ENCODE measurements at regions not wholly inside any gene's neighbourhood (a gene's known extent, or its start where the extent isn't known, plus 50 kb on each side); places are given as distances from the start of the nearest gene placed in this dataset.

GRCh38 chr9:86633945-86634344, 279.7 kb upstream of the TUT7 start:
- DNase-seq (ENCODE audit: low spot score) = no peak
- CTCF ChIA-PET = interaction anchor here (0.6 kb wide), 1 partner anchor 146 kb away, joined by 3 read pairs; no protein-coding TSS in a partner anchor
- POLR2A ChIA-PET (ENCODE audit: low non-redundant PET) = no interaction called here
- TF ChIP-seq, protein P1, sequence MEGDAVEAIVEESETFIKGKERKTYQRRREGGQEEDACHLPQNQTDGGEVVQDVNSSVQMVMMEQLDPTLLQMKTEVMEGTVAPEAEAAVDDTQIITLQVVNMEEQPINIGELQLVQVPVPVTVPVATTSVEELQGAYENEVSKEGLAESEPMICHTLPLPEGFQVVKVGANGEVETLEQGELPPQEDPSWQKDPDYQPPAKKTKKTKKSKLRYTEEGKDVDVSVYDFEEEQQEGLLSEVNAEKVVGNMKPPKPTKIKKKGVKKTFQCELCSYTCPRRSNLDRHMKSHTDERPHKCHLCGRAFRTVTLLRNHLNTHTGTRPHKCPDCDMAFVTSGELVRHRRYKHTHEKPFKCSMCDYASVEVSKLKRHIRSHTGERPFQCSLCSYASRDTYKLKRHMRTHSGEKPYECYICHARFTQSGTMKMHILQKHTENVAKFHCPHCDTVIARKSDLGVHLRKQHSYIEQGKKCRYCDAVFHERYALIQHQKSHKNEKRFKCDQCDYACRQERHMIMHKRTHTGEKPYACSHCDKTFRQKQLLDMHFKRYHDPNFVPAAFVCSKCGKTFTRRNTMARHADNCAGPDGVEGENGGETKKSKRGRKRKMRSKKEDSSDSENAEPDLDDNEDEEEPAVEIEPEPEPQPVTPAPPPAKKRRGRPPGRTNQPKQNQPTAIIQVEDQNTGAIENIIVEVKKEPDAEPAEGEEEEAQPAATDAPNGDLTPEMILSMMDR (conservative IDR thresholded peaks at IDR 0.05; ENCODE audit: low read depth) = no peak
- H3K27ac ChIP-seq = no peak overlapping the region

GRCh38 chr9:86632537-86632936, 278.3 kb upstream of the TUT7 start:
- ChIA-PET POLR2A (ENCODE audit: low non-redundant PET) (no interaction called here), CTCF (no interaction called here)
- H3K27ac ChIP-seq = no peak overlapping the region
- TF ChIP-seq, protein P1 (conservative IDR thresholded peaks at IDR 0.05; ENCODE audit: low read depth) = no peak
- DNase-seq (ENCODE audit: low spot score) = no peak

DNA sequence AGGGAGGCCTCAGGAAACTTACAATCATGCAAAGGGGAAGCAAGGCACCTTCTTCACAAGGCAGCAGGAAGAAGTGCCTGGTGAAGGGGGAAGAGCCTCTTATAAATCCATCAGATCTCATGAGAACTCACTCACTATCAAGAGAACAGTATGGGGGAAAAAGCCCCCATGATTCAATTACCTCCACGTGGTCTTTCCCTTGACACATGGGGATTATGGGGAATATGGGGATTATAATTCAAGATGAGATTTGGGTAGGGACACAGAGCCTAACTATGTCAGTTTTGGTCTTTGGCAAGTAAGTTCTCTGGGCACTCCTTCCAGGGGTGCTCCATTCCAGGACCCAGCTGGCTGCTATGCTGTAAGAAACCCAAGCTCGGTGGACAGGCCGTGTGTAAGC, 275.3 kb upstream of the TUT7 start:
- DNase-seq (ENCODE audit: low spot score) = no peak
- ChIA-PET CTCF (interaction anchor here (0.6 kb wide), 1 partner anchor 142 kb away, joined by 3 read pairs; no protein-coding TSS in a partner anchor), POLR2A (ENCODE audit: low non-redundant PET) (no interaction called here)
- H3K27ac ChIP-seq = no peak overlapping the region
- TF ChIP-seq, protein P1 (conservative IDR thresholded peaks at IDR 0.05; ENCODE audit: low read depth) = no peak

DNA sequence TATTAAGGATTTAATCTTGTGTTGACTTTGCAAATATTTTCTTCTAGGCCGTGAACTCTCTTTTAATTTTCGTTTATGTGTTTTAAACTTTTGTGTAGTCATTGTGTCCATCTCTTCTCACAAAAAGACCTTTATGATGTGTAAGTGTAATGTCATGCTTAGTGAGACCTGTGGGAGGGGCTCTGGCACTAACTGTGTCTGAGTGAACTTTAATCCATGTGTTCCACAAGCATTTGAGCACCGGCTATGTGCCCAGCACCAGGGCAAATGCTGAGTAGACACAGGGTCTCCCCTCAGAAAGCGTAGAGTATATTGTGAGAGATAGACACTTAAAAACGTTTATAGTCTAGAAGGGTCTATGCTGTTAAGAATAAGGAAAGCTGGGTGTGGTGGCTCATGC, 272.6 kb upstream of the TUT7 start:
- TF ChIP-seq, protein P1 (conservative IDR thresholded peaks at IDR 0.05; ENCODE audit: low read depth) = no peak
- H3K27ac ChIP-seq = no peak overlapping the region
- ChIA-PET CTCF (interaction anchor here (0.8 to 1.2 kb wide), 2 partner anchors 10 to 190 kb away, joined by 3 to 4 read pairs; no protein-coding TSS in a partner anchor), POLR2A (ENCODE audit: low non-redundant PET) (no interaction called here)
- no peak for DNase-seq (ENCODE audit: low spot score)

- ChIA-PET CTCF (interaction anchor here (0.6 to 1.1 kb wide), 3 partner anchors 9 to 69 kb away, joined by 3 read pairs; no protein-coding TSS in a partner anchor), POLR2A (ENCODE audit: low non-redundant PET) (no interaction called here)
- H3K27ac ChIP-seq = no peak overlapping the region
- TF ChIP-seq, protein P1 (conservative IDR thresholded peaks at IDR 0.05; ENCODE audit: low read depth) = no peak
- DNase-seq (ENCODE audit: low spot score) = no peak
Observed at GRCh38 chr9:86624630-86625029, 270.4 kb upstream of the TUT7 start.

- CTCF ChIA-PET = interaction anchor here (0.6 to 0.7 kb wide), 4 partner anchors 9 to 474 kb away, joined by 3 to 6 read pairs (median 4); no protein-coding TSS in a partner anchor
- TF ChIP-seq, protein P1 (conservative IDR thresholded peaks at IDR 0.05; ENCODE audit: low read depth) = no peak
- no peak overlapping the region for H3K27ac ChIP-seq
- POLR2A ChIA-PET (ENCODE audit: low non-redundant PET) = no interaction called here
- DNase-seq (ENCODE audit: low spot score) = no peak
Observed at GRCh38 chr9:86614871-86615849, 260.9 kb upstream of the TUT7 start.

All from RWPE1 (cell line).